Esophagus muscularis mucosa (tissue), 4 donors: ENCODE measurements at regions not wholly inside any gene's neighbourhood (a gene's known extent, or its start where the extent isn't known, plus 50 kb on each side); places are given as distances from the start of the nearest gene placed in this dataset.

ENCODE experiments used
- CTCF ChIP-seq, 3 experiments: fragments of 200-600 bp in 2 of 3; fragments of 450-650 bp in 1 of 3; sonication (generic) in 2 of 3; IDR thresholded peaks; one replicate each; pipeline ENCODE4 v1.5.1; 2017 to 2019; ENCODE audit warnings: antibody characterized with exemption in 3 of 3, mild to moderate bottlenecking in 2 of 3, moderate library complexity in 1 of 3
- EP300 ChIP-seq: sonication (generic); formaldehyde crosslinking; IDR thresholded peaks from one replicate; pipeline ENCODE4 v1.6.1; 2017; ENCODE audit warnings: antibody characterized with exemption
- POLR2A ChIP-seq: fragments of 450-650 bp; IDR thresholded peaks from one replicate; pipeline ENCODE4 v1.6.1; 2017; ENCODE audit warnings: antibody characterized with exemption, moderate library complexity, mild to moderate bottlenecking, low read depth

GRCh38 chr19:28307963-28308362 is 905.0 kb downstream of the UQCRFS1 start:
- no peak for TF ChIP-seq POLR2A
- no peak for TF ChIP-seq CTCF (IDR thresholded peaks at IDR 0.05)
- TF ChIP-seq EP300, result no peak
